HG03108 (cell line): ENCODE measurements at regions not wholly inside any gene's neighbourhood (a gene's known extent, or its start where the extent isn't known, plus 50 kb on each side); places are given as distances from the start of the nearest gene placed in this dataset.
"Not testable (repeated sequence)": the region's sequence is repeated elsewhere in the genome, so short reads cannot be mapped to it uniquely, and the experiment has no call there.

Experiments used
- ATAC-seq: cut with Tn5 transposase; IDR thresholded peaks from one replicate; pipeline ENCODE4 v1.9.1; 2021; ENCODE audit warnings: moderate library complexity; ENCODE audit not compliant: unreplicated experiment

DNA sequence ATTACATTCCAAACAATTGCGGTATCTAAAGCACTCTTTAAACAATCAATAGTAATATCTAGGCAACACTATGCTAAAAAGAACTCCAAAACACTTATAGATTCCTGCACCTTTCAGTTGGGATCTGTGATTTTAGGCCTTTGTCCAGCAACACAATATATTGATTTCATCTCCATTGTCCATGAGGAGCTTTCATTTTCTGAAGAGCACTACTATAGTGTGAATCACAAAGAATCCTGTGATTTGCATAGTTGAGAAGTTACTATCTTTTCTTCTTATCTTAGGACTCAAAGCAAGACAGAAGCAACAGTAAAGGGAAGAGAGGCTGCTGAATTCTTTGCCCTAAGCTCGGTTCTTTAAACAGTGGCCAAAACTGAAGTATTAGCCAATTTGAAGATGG, 846.8 kb downstream of the IPMK start:
- no peak for ATAC-seq

- ATAC-seq = no peak
Measured at GRCh38 chr10:57418476-57418875, 849.2 kb downstream of the IPMK start.

GRCh38 chr10:57395923-57396322, 871.8 kb downstream of the IPMK start:
- no peak for ATAC-seq

DNA sequence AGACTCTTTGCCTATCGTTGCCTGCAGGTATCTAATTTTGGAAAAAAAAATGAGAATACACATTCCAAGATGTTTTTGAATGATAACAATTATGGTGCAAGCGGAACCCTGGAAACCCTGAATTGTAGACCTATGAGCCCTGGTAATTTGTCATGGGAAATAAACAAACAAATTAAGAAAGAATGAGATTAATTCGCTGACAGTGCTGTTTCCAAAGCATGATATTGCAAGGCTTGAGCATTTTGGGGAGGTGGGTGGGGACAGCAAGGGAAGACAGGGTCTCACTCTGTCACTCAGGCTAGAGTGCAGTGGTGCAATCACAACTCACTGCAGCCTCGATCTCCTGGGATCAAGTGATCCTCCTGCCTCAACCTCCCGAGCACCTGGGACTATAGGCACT, 900.3 kb downstream of the IPMK start:
- no peak for ATAC-seq

- peak; percentile 74 for ATAC-seq
Measured at GRCh38 chr10:57362811-57363210, 904.9 kb downstream of the IPMK start.

DNA sequence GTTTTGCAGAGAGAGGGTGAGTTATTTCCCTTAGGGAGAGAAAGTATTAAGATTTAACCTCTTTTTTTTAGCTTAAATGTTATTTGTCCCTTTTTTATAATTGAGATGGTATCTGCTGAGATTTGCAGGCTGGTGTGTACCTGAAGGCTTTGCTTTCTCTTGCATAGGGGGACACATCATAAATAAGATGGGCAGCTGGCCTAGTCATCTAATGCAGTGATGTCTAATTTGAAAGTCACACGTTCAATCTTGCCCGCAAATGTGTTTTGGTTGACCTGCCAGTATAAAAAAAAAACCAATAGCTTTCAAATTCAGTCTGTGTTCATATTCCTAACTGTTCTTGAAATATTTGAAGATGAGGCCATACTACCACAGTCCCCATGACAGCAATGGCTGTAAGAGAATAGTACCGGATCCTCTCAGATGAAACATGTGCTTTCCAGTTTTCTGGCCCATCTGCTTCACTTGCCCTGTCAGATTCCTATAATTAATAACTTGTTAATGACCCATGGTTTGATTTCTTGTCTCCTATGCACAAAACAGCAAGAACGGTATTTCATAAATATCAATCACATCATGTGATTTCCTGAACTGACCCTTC, 914.2 kb downstream of the IPMK start:
- ATAC-seq = no peak

- ATAC-seq = no peak
Measured at GRCh38 chr10:57351076-57351475, 916.6 kb downstream of the IPMK start.

DNA sequence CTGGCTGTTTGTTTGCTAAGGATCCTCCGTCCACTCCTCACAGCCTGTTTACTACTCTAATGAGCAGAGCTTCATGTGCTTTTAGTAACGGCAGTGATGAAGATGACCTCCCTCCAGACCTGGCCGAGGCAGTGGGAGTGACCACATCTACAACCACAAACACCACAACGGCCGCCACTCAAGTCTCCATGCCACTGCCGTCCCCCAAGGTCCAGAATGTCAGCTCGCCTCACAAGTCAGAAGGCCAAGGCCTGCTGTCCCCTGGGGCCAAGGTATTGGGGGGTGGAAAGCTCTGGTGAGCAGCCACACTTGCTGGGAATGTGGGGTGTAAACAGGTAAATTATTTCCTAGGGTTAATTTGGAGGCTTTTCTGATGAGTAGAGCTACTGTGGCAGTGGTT, 926.4 kb downstream of the IPMK start:
- ATAC-seq = no peak

GRCh38 chr10:57338823-57339558, 928.7 kb downstream of the IPMK start:
- ATAC-seq = no peak

GRCh38 chr10:57336865-57337264, 930.8 kb downstream of the IPMK start:
- no peak for ATAC-seq

GRCh38 chr10:57336341-57336740, 931.4 kb downstream of the IPMK start:
- no peak for ATAC-seq

DNA sequence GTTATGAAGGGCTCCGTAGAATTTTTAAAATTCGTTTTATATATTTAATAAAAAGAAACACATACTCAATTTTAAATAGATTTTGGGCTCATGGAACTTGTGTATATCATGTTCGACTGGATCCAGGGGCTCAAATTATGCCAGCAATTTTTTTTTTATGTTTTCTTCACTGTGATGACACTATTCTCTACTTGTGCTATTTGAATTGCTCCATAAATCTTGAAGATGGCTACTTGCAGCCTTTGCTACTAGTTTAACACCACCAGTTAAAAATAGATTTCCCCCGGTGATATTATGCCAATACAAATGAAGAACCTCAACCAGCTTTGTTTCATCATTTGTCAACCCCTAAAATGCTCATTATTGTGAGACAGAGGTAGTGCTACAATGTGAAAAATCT, 933.2 kb downstream of the IPMK start:
- no peak for ATAC-seq

DNA sequence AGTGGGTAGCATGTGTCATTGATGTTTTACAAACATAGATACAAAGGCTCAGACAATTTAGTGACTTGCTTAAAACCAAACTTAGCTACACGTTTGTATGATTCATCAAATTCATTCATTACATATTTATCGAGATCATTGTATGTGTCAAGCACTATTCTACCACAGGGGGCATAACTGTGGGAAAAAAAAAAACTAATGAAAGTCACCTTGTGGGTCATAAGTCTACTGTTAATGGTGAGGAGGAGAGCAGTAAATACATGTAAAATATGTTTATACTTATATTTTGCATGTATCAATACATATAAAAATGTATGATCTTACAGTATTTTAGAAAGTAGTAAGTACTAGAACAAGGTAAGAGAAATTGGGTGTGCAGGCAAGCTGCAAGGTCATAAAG, 933.8 kb downstream of the IPMK start:
- ATAC-seq = no peak

GRCh38 chr10:57321400-57321854, 946.3 kb downstream of the IPMK start:
- ATAC-seq = not testable (repeated sequence)

DNA sequence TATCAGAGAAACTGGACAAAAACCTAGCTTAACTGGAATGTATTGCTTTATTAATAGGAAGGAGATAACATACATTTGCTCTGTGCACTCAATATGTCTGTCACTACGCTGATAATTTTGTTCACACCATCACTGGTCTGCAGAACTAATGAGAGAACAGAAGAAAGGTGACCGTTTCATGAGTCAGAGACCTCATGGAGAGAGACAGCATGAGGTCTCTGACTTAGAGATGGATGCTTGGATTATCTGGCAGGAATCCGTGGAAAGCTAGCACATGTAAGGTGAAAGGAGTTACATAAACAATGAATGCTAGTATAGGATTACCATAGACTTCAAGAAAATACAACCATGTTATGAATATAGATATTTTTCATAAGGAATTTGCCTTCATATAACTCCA, 947.3 kb downstream of the IPMK start:
- ATAC-seq = no peak

DNA sequence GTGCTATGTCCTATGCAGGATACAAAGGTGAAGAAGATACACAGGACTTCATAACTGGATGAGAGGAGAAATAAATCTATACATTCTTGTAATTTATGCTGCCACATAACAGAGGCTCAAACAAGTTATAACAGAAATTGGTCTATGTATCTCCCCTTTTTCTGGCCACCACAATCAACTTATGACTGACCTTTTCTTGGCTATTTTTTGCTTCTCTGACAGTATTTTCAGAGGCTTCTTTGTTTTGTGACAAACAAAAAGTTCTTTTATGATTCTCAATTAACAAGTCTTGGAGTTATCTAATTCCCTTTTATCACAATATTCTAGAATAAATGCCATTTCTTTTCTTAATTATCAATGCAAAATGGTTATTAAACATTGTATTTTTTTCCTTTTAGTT, 953.0 kb upstream of the ZWINT start:
- no peak for ATAC-seq

DNA sequence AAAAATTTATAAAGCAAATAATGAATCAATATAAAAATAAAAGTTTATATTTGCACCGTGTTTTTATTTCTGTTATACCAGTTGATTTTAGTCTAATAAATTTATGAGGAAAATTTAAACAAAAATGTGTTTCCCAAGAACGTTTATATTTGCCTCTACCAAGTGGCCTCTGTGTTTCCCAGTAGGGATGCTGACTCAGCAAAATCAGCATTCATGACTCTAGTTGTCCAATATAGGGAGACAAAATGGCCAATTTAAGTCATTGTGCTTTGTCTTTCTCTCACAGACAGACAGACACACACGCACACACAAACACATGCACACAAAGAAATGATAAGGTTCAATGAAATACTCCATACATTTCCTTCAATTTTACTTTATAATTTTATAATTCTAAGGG, 942.5 kb upstream of the ZWINT start:
- ATAC-seq = no peak

GRCh38 chr10:57300718-57301117, 939.7 kb upstream of the ZWINT start:
- ATAC-seq = no peak

GRCh38 chr10:57294698-57295097, 933.6 kb upstream of the ZWINT start:
- ATAC-seq = no peak

DNA sequence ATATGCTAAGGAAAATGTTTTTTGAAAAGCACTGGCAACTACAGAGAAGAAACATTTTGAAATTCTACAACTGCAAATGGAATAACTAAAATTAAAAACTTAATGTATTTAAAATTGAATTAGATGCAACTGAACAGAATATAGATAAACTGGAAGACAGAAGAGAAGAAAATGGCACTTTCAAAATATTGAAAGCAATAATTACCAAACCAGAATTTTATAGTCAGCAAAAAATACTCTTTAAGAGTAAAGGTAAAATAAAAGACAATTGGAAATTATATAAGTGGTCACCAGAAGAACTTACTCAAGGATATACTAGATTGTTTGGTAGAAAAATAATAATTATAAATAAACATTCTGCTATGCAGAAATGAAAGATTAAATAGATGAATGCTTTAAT, 927.7 kb upstream of the ZWINT start:
- ATAC-seq = no peak

DNA sequence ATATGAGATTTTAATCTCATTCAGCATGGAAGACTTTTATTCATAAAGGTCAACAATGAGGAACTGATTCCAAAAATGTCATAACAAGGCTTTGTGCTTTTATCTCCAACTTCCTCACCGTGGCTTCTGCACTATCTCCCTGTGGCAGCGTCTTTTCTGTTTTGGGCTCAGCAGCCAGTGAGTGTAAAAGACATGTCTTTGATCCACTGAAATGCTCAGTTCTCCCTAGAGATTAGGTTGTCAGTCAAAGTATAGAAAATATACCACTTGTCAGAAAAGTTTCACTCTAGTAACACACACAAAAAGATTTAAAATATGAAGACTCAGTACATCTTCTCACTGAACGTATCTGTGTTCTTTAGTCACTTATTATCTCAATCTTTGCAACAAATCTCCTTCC, 901.8 kb upstream of the ZWINT start:
- no peak for ATAC-seq

DNA sequence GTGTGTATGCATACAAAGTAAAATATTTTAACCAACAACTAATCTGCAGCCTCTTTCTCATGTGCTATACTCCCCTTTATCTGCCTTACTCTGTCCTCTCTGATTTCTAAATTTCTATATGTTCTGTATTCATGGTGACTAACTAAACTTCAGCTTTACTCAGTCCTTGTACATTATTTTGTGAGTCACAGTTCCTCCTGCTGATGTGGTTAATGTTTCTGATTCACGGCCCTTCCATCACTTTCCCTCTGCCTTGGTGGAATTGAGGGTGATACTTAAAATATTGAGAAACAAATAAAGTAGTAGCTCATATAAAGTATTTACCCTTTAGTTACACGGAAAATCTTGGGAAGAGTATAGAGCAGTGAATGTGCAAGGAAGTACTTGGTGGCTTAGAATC, 899.1 kb upstream of the ZWINT start:
- ATAC-seq = no peak
